ENCODE measurements at regions not wholly inside any gene's neighbourhood (a gene's known extent, or its start where the extent isn't known, plus 50 kb on each side); places are given as distances from the start of the nearest gene placed in this dataset.

- DNase-seq, result no peak
Observed at GRCh38 chr2:220001751-220002150, 374.3 kb downstream of the SLC4A3 start.

- no peak for DNase-seq
Observed at GRCh38 chr2:220002251-220002650, 374.8 kb downstream of the SLC4A3 start.

- DNase-seq, result no peak
Observed at GRCh38 chr2:220002699-220003098, 375.3 kb downstream of the SLC4A3 start.

GRCh38 chr2:220005362-220005761 is 377.9 kb downstream of the SLC4A3 start:
- no peak for DNase-seq

- no peak for DNase-seq
Observed at GRCh38 chr2:220006152-220006621, 378.8 kb downstream of the SLC4A3 start.

- no peak for DNase-seq
Observed at GRCh38 chr2:220011859-220012258, 384.4 kb downstream of the SLC4A3 start.

GRCh38 chr2:220014961-220015360 is 387.5 kb downstream of the SLC4A3 start:
- no peak for DNase-seq

GRCh38 chr2:220015576-220015975 is 388.1 kb downstream of the SLC4A3 start:
- DNase-seq, result no peak

- no peak for DNase-seq
Observed at GRCh38 chr2:220025207-220025606, 397.8 kb downstream of the SLC4A3 start.

- no peak for DNase-seq
Observed at GRCh38 chr2:220029013-220029412, 401.6 kb downstream of the SLC4A3 start.

GRCh38 chr2:220033546-220033945 is 406.1 kb downstream of the SLC4A3 start:
- DNase-seq, result no peak

GRCh38 chr2:220034426-220035130 is 407.1 kb downstream of the SLC4A3 start:
- DNase-seq, result no peak

GRCh38 chr2:220036431-220036830 is 409.0 kb downstream of the SLC4A3 start:
- no peak for DNase-seq

- DNase-seq, result no peak
Observed at GRCh38 chr2:220040346-220040745, 412.9 kb downstream of the SLC4A3 start.

- DNase-seq, result no peak
Observed at GRCh38 chr2:220041447-220041846, 414.0 kb downstream of the SLC4A3 start.

GRCh38 chr2:220043155-220043989 is 415.9 kb downstream of the SLC4A3 start:
- no peak for DNase-seq

- no peak for DNase-seq
Observed at GRCh38 chr2:220043990-220044335, 416.5 kb downstream of the SLC4A3 start.

- DNase-seq, result no peak
Observed at GRCh38 chr2:220044383-220044782, 417.0 kb downstream of the SLC4A3 start.

GRCh38 chr2:220046507-220046906 is 419.1 kb downstream of the SLC4A3 start:
- DNase-seq, result no peak

GRCh38 chr2:220051716-220052115 is 424.3 kb downstream of the SLC4A3 start:
- no peak for DNase-seq

GRCh38 chr2:220053919-220054318 is 426.5 kb downstream of the SLC4A3 start:
- DNase-seq, result peak; percentile 16

- no peak for DNase-seq
Observed at GRCh38 chr2:220057391-220057790, 430.0 kb downstream of the SLC4A3 start.

- no peak for DNase-seq
Observed at GRCh38 chr2:220057916-220058315, 430.5 kb downstream of the SLC4A3 start.
